ENCODE measurements at regions not wholly inside any gene's neighbourhood (a gene's known extent, or its start where the extent isn't known, plus 50 kb on each side); places are given as distances from the start of the nearest gene placed in this dataset.
"Not testable (repeated sequence)": the region's sequence is repeated elsewhere in the genome, so short reads cannot be mapped to it uniquely, and the experiment has no call there.

DNA sequence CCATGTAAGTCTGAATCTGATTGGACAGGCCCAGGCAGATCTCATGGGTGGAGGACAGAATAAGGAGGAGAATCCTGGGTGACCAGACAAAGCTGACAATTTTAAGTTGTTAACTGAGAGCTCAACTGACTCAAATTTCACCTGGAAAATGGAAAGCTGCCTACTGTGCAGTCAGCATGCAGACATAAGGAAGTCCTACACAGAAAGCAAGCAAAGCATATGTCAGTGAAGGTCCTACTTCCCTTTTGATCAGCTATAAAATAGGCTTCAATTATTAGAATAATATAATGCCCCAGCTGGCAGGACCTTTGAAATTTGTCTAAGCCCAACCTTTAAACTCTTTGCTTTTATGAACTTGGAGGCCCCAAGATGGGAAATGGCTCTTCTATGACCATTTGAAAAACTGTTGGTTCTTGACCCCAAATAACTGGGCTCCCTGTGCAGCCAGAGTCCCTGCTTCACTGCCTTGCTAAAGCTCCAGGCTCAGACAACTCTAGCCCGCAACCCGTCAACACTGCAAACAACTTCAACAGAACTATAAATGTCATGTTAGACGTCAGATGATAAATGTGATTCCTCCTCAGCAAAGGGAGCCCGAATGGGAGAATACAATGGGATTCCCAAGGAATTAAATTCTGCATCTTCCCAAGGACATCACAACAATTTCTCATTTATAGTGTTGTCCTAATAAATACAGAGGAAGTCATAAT is 118.9 kb upstream of the ADRA1B start:
- DNase-seq (ENCODE audit: low spot score) (no peak), ATAC-seq (no peak)
- Mint-ChIP-seq H3K4me3 (no peak overlapping the region), H3K36me3 (no peaks in the 10 kb centered on the region), H3K4me1 (ENCODE audit: low read depth in 2 of 2) (no peaks in the 10 kb centered on the region), H3K9me3 (no peaks in the 10 kb centered on the region), H3K27me3 (peaks cover 12 to 20% of the 10 kb centered on the region in 2 donors), H3K27ac (no peak overlapping the region)

- ATAC-seq, result no peak
Observed at GRCh38 chr5:159799701-159800100, 116.6 kb upstream of the ADRA1B start.

GRCh38 chr5:159800131-159800840 is 116.0 kb upstream of the ADRA1B start:
- Mint-ChIP-seq H3K36me3 (no peaks in the 10 kb centered on the region), H3K27me3 (peaks cover 23 to 41% of the 10 kb centered on the region in 2 donors), H3K4me3 (no peak overlapping the region), H3K4me1 (ENCODE audit: low read depth in 2 of 2) (no peaks in the 10 kb centered on the region), H3K27ac (no peak overlapping the region), H3K9me3 (no peaks in the 10 kb centered on the region)
- DNase-seq (ENCODE audit: low spot score) (no peak), ATAC-seq (no peak)

More at GRCh38 chr5:159799701-159800100, 116.6 kb upstream of the ADRA1B start:
- no peaks in the 10 kb centered on the region for H3K9me3 Mint-ChIP-seq
- no peak overlapping the region for H3K4me3 Mint-ChIP-seq
- H3K27me3 Mint-ChIP-seq, result peaks cover 19 to 35% of the 10 kb centered on the region in 2 donors
- H3K4me1 Mint-ChIP-seq (ENCODE audit: low read depth in 2 of 2), result no peaks in the 10 kb centered on the region
- no peaks in the 10 kb centered on the region for H3K36me3 Mint-ChIP-seq
- no peak overlapping the region for H3K27ac Mint-ChIP-seq
- DNase-seq (ENCODE audit: low spot score), result no peak

DNA sequence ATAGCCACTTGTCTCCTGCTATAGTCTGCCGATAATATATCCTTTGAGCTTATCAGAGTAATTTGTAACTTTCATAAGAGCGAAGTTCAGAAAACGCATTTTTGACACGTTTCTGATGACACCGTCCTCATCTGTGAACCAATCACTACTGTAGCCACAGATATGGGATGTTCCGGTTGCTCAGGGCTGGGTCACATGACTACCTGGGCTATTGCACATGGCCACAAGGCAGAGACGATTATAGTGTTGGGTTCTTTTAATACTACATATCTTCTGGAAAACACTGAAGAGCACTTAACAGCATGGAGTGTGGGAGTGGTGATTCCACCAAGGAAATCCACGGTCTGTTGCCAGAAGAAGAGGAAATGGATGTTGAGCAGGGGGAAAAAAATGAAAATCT is 115.0 kb upstream of the ADRA1B start:
- no peak overlapping the region for H3K27ac Mint-ChIP-seq
- no peak overlapping the region for H3K4me3 Mint-ChIP-seq
- H3K27me3 Mint-ChIP-seq, result peaks cover 23 to 48% of the 10 kb centered on the region in 2 donors
- no peaks in the 10 kb centered on the region for H3K4me1 Mint-ChIP-seq (ENCODE audit: low read depth in 2 of 2)
- DNase-seq (ENCODE audit: low spot score) (no peak), ATAC-seq (no peak)
- no peaks in the 10 kb centered on the region for H3K9me3 Mint-ChIP-seq
- H3K36me3 Mint-ChIP-seq, result peaks cover under 1% of the 10 kb centered on the region

DNA sequence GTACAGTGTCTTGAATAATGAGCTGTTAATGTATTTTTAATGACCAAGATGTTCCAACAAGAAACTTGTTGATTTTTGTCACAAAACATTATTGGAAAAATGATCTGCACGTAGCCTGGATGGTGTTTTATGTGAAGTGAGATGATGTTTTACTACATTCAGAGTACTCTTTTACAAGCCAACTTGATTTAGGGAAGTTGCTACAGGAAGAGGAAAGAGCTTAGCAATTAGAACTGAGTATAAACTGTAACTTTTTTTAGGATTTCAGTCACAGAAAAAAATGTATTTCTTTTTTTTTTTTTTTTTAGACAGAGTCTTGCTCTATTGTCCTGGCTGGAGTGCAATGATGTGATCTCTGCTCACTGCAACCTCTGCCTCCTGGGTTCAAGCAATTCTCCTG is 113.6 kb upstream of the ADRA1B start:
- Mint-ChIP-seq H3K27ac (no peak overlapping the region), H3K27me3 (peaks cover 31 to 51% of the 10 kb centered on the region in 2 donors)
- ATAC-seq, result no peak

DNA sequence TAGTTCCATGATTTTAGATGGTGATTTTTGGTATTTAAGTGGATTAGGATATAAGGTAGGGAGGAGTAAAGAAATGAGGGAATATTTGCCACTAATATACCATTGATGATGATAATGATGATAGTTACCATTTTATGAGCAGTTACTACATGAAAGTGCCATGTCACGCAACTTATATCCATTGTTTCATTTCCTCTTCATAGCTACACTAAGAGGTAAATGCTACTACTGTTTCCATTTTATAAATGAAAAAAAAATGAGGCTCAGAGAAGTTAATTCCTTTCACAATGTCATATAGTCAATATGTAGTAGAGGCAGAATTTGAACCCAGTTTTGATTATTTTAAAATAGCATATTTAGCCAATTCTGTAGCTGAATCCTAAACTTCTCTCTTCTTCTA is 112.2 kb upstream of the ADRA1B start:
- peaks cover 31 to 65% of the 10 kb centered on the region in 2 donors for H3K27me3 Mint-ChIP-seq
- H3K9me3 Mint-ChIP-seq, result no peaks in the 10 kb centered on the region
- no peaks in the 10 kb centered on the region for H3K4me1 Mint-ChIP-seq (ENCODE audit: low read depth in 2 of 2)
- no peak for DNase-seq (ENCODE audit: low spot score)
- ATAC-seq, result no peak
- peaks cover 9% of the 10 kb centered on the region for H3K36me3 Mint-ChIP-seq
- no peak overlapping the region for H3K27ac Mint-ChIP-seq
- H3K4me3 Mint-ChIP-seq, result no peak overlapping the region

More for the DNA sequence above, 113.6 kb upstream of the ADRA1B start:
- Mint-ChIP-seq H3K4me3 (no peak overlapping the region), H3K9me3 (no peaks in the 10 kb centered on the region), H3K36me3 (peaks cover 9% of the 10 kb centered on the region), H3K4me1 (ENCODE audit: low read depth in 2 of 2) (no peaks in the 10 kb centered on the region)
- no peak for DNase-seq (ENCODE audit: low spot score)

GRCh38 chr5:159805021-159805420 is 111.3 kb upstream of the ADRA1B start:
- Mint-ChIP-seq H3K27ac (no peak overlapping the region), H3K27me3 (peaks cover 28 to 62% of the 10 kb centered on the region in 2 donors), H3K9me3 (no peaks in the 10 kb centered on the region), H3K4me3 (no peak overlapping the region), H3K4me1 (ENCODE audit: low read depth in 2 of 2) (no peaks in the 10 kb centered on the region), H3K36me3 (peaks cover 9% of the 10 kb centered on the region)
- ATAC-seq (no peak), DNase-seq (ENCODE audit: low spot score) (no peak)

GRCh38 chr5:159807135-159807534 is 109.1 kb upstream of the ADRA1B start:
- not testable (repeated sequence) for H3K27ac Mint-ChIP-seq; H3K4me1 Mint-ChIP-seq (ENCODE audit: low read depth in 2 of 2); H3K36me3 Mint-ChIP-seq; H3K9me3 Mint-ChIP-seq; H3K4me3 Mint-ChIP-seq; ATAC-seq; DNase-seq (ENCODE audit: low spot score)
- peaks cover 25 to 54% of the 10 kb centered on the region in 2 donors for H3K27me3 Mint-ChIP-seq

GRCh38 chr5:159807586-159807985 is 108.7 kb upstream of the ADRA1B start:
- Mint-ChIP-seq H3K27ac (no peak overlapping the region), H3K27me3 (peaks cover 27 to 54% of the 10 kb centered on the region in 2 donors), H3K9me3 (no peaks in the 10 kb centered on the region), H3K36me3 (peaks cover 9% of the 10 kb centered on the region), H3K4me1 (ENCODE audit: low read depth in 2 of 2) (no peaks in the 10 kb centered on the region), H3K4me3 (no peak overlapping the region)
- ATAC-seq (no peak), DNase-seq (ENCODE audit: low spot score) (no peak)

DNA sequence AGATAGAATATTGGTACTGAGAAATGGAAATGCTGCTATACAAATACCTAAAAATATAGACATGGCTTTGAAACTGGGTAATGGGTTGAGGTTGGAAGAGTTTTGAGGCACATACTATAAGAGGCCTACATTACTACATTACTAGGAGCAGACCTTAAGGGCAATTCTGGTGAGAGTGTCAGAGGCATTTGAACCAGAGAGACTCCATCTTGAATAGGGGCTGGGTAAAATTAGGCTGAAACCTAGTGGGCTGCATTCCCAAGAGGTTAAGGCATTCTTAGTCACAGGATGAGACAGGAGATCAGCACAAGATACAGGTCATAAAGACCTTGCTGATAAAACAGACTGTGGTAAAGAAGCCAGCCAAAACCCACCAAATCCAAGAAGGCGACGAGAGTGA is 104.6 kb upstream of the ADRA1B start:
- H3K36me3 Mint-ChIP-seq, result peaks cover 4% of the 10 kb centered on the region
- DNase-seq (ENCODE audit: low spot score) (no peak), ATAC-seq (no peak)
- no peaks in the 10 kb centered on the region for H3K4me1 Mint-ChIP-seq (ENCODE audit: low read depth in 2 of 2)
- no peak overlapping the region for H3K4me3 Mint-ChIP-seq
- no peaks in the 10 kb centered on the region for H3K9me3 Mint-ChIP-seq
- H3K27ac Mint-ChIP-seq, result no peak overlapping the region
- peaks cover 18 to 22% of the 10 kb centered on the region in 2 donors for H3K27me3 Mint-ChIP-seq

DNA sequence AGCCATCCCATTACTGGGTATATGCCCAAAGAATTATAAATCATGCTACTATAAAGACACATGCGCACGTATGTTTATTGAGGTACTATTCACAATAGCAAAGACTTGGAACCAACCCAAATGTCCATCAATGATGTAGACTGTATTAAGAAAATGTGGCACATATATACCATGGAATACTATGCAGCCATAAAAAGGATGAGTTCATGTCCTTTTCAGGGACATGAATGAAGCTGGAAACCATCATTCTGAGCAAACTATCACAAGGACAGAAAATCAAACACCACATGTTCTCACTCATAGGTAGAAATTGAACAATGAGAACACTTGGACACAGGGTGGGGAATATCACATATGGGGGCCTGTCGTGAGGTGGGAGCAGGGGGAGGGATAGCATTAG is 103.5 kb upstream of the ADRA1B start:
- peaks cover 13 to 14% of the 10 kb centered on the region in 2 donors for H3K27me3 Mint-ChIP-seq
- not testable (repeated sequence) for DNase-seq (ENCODE audit: low spot score); ATAC-seq

DNA sequence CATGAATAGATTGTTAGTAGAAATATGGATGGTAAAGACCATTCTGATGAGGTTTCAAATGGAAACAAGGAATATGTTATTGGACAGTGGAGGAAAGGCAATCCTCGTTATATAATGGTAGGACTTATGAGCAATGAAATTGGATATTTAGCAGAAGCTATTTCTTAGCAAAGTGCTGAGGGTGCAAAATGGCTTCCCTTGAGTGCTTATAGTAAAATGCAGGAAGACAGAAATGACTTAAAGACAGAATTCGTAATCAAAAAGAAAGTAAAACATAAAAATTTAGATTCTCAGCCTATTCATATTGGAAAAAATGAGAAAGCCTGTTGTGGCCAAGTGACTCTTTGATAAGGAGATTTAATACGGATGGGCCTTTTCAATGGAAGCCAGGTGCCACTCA is 102.1 kb upstream of the ADRA1B start:
- no peak for ATAC-seq
- H3K27ac Mint-ChIP-seq, result no peak overlapping the region
- no peaks in the 10 kb centered on the region for H3K9me3 Mint-ChIP-seq

More for the DNA sequence above, 103.5 kb upstream of the ADRA1B start:
- H3K27ac Mint-ChIP-seq; H3K4me1 Mint-ChIP-seq (ENCODE audit: low read depth in 2 of 2); H3K9me3 Mint-ChIP-seq; H3K36me3 Mint-ChIP-seq; H3K4me3 Mint-ChIP-seq: not testable (repeated sequence)

GRCh38 chr5:159814805-159815585 is 101.3 kb upstream of the ADRA1B start:
- H3K27ac Mint-ChIP-seq, result no peak overlapping the region
- no peak for DNase-seq (ENCODE audit: low spot score)
- ATAC-seq, result peak in 1 of 2 donors; percentile 20
- H3K27me3 Mint-ChIP-seq, result peaks cover 0 to 11% of the 10 kb centered on the region in 2 donors
- H3K9me3 Mint-ChIP-seq, result no peaks in the 10 kb centered on the region
- no peak overlapping the region for H3K4me3 Mint-ChIP-seq
- no peaks in the 10 kb centered on the region for H3K4me1 Mint-ChIP-seq (ENCODE audit: low read depth in 2 of 2)
- H3K36me3 Mint-ChIP-seq, result no peaks in the 10 kb centered on the region

More for the DNA sequence above, 102.1 kb upstream of the ADRA1B start:
- Mint-ChIP-seq H3K4me1 (ENCODE audit: low read depth in 2 of 2) (no peaks in the 10 kb centered on the region), H3K27me3 (peaks cover 0 to 11% of the 10 kb centered on the region in 2 donors), H3K36me3 (no peaks in the 10 kb centered on the region), H3K4me3 (no peak overlapping the region)
- DNase-seq (ENCODE audit: low spot score), result no peak

All from natural killer cell treated with Interleukin-12 subunit alpha and Interleukin-12 subunit beta and Interleukin-15 and Interleukin-18, amount 100 ng/mL, for 72 hours (primary cell).